WTC11 (cell line): ENCODE measurements at regions not wholly inside any gene's neighbourhood (a gene's known extent, or its start where the extent isn't known, plus 50 kb on each side); places are given as distances from the start of the nearest gene placed in this dataset.

Source experiments
- ATAC-seq: fragments of 200-7000 bp; cut with Tn5 transposase; 2 replicates; pipeline ENCODE4 v1.10.0; 2021; ENCODE audit warnings: mild to moderate bottlenecking, moderate library complexity
- CTCF ChIA-PET: fragments of 300-600 bp; sonication (Branson Sonifier 250); formaldehyde crosslinking; loops from one replicate; lab custom pipeline; 2021; ENCODE audit warnings: antibody characterized with exemption; lab: Charles Lee
- POLR2A ChIA-PET: fragments of 350-600 bp; sonication (Branson Sonifier 250); formaldehyde crosslinking; loops from one replicate; lab custom pipeline; 2021; ENCODE audit warnings: antibody characterized with exemption; lab: Charles Lee
- DNase-seq: peaks from one replicate; pipeline ENCODE4 v3.0.0; 2021; ENCODE audit warnings: low spot score
- H3K27ac Mint-ChIP-seq: 2 replicates; pipeline ENCODE4 v1.8.0; 2021; ENCODE audit warnings: mixed read lengths
- H3K27me3 Mint-ChIP-seq: 2 replicates; pipeline ENCODE4 v1.8.0; 2021; ENCODE audit warnings: low read depth, mild to moderate bottlenecking, moderate library complexity, mixed read lengths
- H3K36me3 Mint-ChIP-seq: 2 replicates; pipeline ENCODE4 v1.8.0; 2021; ENCODE audit warnings: mixed read lengths
- H3K4me1 Mint-ChIP-seq: 2 replicates; pipeline ENCODE4 v1.8.0; 2022; ENCODE audit warnings: mixed read lengths
- H3K4me3 Mint-ChIP-seq: 2 replicates; pipeline ENCODE4 v1.8.0; 2021; ENCODE audit warnings: mild to moderate bottlenecking, moderate library complexity, mixed read lengths
- H3K9me3 Mint-ChIP-seq: 2 replicates; pipeline ENCODE4 v1.8.0; 2021; ENCODE audit warnings: mixed read lengths
- ATF2 ChIP-seq: sonication (generic); formaldehyde crosslinking; IDR thresholded peaks from 2 replicates; pipeline ENCODE4 v1.8.1; 2022; ENCODE audit warnings: low read depth, missing genetic modification reagents, borderline replicate concordance
- ERG ChIP-seq: fragments of 250-450 bp; sonication (Bioruptor Pico); IDR thresholded peaks from 2 replicates; pipeline ENCODE4 v1.8.0; 2021; ENCODE audit warnings: mild to moderate bottlenecking
- KAT7 ChIP-seq: sonication (generic); formaldehyde crosslinking; IDR thresholded peaks from 2 replicates; pipeline ENCODE4 v1.8.1; 2023; ENCODE audit warnings: missing genetic modification reagents, mild to moderate bottlenecking, borderline replicate concordance
- MYBL2 ChIP-seq: sonication (generic); formaldehyde crosslinking; IDR thresholded peaks from 2 replicates; pipeline ENCODE4 v1.8.1; 2023; ENCODE audit warnings: mild to moderate bottlenecking, moderate library complexity, missing genetic modification reagents
- NFATC4 ChIP-seq: fragments of 250-450 bp; sonication (Bioruptor Pico); IDR thresholded peaks from 2 replicates; pipeline ENCODE4 v1.9.0; 2021; ENCODE audit warnings: mild to moderate bottlenecking
- NFE2L1 ChIP-seq: sonication (generic); formaldehyde crosslinking; IDR thresholded peaks from 2 replicates; pipeline ENCODE4 v1.8.1; 2023; ENCODE audit warnings: missing genetic modification reagents
- NR3C1 ChIP-seq: sonication (generic); formaldehyde crosslinking; conservative IDR thresholded peaks from 2 replicates; pipeline ENCODE4 v1.8.1; 2023; ENCODE audit warnings: low read depth, mild to moderate bottlenecking, missing genetic modification reagents
- RELA ChIP-seq: sonication (generic); formaldehyde crosslinking; IDR thresholded peaks from 2 replicates; pipeline ENCODE4 v1.8.1; 2022; ENCODE audit warnings: missing genetic modification reagents, mild to moderate bottlenecking, borderline replicate concordance
- TEAD4 ChIP-seq: sonication (generic); formaldehyde crosslinking; IDR thresholded peaks from 2 replicates; pipeline ENCODE4 v1.8.0; 2022; ENCODE audit warnings: mild to moderate bottlenecking, missing genetic modification reagents
- ZBTB43 ChIP-seq: sonication (generic); formaldehyde crosslinking; IDR thresholded peaks from 2 replicates; pipeline ENCODE4 v1.8.1; 2023; ENCODE audit warnings: mild to moderate bottlenecking, missing genetic modification reagents
- ZNF138 ChIP-seq: sonication (generic); formaldehyde crosslinking; conservative IDR thresholded peaks from 2 replicates; pipeline ENCODE4 v1.8.1; 2022; ENCODE audit warnings: mild to moderate bottlenecking, moderate library complexity, missing genetic modification reagents
- ZNF416 ChIP-seq: fragments of 250-450 bp; sonication (Bioruptor Pico); IDR thresholded peaks from 2 replicates; pipeline ENCODE4 v1.9.0; 2021; ENCODE audit warnings: mild to moderate bottlenecking, inconsistent platforms
- ZNF532 ChIP-seq: fragments of 250-450 bp; sonication (Bioruptor Pico); IDR thresholded peaks from 2 replicates; pipeline ENCODE4 v1.9.0; 2021; ENCODE audit warnings: mild to moderate bottlenecking, borderline replicate concordance
- TF ChIP-seq, protein P1 (sequence below): sonication (generic); formaldehyde crosslinking; IDR thresholded peaks from 2 replicates; pipeline ENCODE4 v1.8.0; 2023; ENCODE audit warnings: mild to moderate bottlenecking, missing genetic modification reagents
- TF ChIP-seq, protein P2 (sequence below): sonication (generic); formaldehyde crosslinking; IDR thresholded peaks from 2 replicates; pipeline ENCODE4 v1.8.1; 2023; ENCODE audit warnings: mild to moderate bottlenecking, missing genetic modification reagents
- TF ChIP-seq, protein P3 (sequence below): fragments of 200-600 bp; IDR thresholded peaks from 2 replicates; pipeline ENCODE4 v1.8.0; 2022; ENCODE audit warnings: antibody characterized with exemption
- TF ChIP-seq, protein P4 (sequence below): sonication (generic); formaldehyde crosslinking; conservative IDR thresholded peaks from 2 replicates; pipeline ENCODE4 v1.8.1; 2023; ENCODE audit warnings: mild to moderate bottlenecking, low read depth, missing genetic modification reagents, moderate library complexity

DNA sequence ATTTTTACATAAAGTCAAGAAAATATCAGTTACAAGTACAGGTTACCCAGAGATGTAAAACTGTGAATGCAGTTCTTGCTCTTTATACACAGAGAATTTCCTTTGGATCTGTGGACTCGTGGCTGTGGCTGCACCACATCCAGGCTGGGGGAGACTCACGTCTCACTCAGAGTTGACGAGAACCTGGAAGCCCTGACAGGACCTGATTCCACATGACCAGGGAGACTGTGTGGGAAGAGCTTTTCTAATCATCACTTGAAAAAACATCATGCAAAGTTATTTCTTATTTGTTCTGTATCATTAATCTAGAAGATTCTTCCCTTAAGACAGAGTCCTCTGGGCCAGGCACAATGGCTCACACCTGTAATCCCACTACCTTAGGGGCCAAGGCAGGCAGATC is 1159.0 kb downstream of the RPIA start:
- Mint-ChIP-seq H3K4me3 (no peak overlapping the region), H3K4me1 (no peaks in the 10 kb centered on the region), H3K9me3 (peaks cover 60% of the 10 kb centered on the region), H3K27ac (no peak overlapping the region), H3K36me3 (peaks cover 58% of the 10 kb centered on the region), H3K27me3 (peaks cover 38% of the 10 kb centered on the region)
- TF ChIP-seq, protein P1, sequence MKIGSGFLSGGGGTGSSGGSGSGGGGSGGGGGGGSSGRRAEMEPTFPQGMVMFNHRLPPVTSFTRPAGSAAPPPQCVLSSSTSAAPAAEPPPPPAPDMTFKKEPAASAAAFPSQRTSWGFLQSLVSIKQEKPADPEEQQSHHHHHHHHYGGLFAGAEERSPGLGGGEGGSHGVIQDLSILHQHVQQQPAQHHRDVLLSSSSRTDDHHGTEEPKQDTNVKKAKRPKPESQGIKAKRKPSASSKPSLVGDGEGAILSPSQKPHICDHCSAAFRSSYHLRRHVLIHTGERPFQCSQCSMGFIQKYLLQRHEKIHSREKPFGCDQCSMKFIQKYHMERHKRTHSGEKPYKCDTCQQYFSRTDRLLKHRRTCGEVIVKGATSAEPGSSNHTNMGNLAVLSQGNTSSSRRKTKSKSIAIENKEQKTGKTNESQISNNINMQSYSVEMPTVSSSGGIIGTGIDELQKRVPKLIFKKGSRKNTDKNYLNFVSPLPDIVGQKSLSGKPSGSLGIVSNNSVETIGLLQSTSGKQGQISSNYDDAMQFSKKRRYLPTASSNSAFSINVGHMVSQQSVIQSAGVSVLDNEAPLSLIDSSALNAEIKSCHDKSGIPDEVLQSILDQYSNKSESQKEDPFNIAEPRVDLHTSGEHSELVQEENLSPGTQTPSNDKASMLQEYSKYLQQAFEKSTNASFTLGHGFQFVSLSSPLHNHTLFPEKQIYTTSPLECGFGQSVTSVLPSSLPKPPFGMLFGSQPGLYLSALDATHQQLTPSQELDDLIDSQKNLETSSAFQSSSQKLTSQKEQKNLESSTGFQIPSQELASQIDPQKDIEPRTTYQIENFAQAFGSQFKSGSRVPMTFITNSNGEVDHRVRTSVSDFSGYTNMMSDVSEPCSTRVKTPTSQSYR = no peak
- TF ChIP-seq ERG (CRISPR knock-in tag) (no peak), ZBTB43 (CRISPR knock-in tag) (no peak), KAT7 (no peak), ATF2 (no peak), MYBL2 (no peak), NR3C1 (no peak), NFE2L1 (CRISPR knock-in tag) (no peak), ZNF416 (CRISPR knock-in tag) (no peak), ZNF138 (CRISPR knock-in tag) (no peak), RELA (CRISPR knock-in tag) (no peak), TEAD4 (CRISPR knock-in tag) (no peak), ZNF532 (CRISPR knock-in tag) (no peak), NFATC4 (CRISPR knock-in tag) (no peak)
- TF ChIP-seq, protein P2, sequence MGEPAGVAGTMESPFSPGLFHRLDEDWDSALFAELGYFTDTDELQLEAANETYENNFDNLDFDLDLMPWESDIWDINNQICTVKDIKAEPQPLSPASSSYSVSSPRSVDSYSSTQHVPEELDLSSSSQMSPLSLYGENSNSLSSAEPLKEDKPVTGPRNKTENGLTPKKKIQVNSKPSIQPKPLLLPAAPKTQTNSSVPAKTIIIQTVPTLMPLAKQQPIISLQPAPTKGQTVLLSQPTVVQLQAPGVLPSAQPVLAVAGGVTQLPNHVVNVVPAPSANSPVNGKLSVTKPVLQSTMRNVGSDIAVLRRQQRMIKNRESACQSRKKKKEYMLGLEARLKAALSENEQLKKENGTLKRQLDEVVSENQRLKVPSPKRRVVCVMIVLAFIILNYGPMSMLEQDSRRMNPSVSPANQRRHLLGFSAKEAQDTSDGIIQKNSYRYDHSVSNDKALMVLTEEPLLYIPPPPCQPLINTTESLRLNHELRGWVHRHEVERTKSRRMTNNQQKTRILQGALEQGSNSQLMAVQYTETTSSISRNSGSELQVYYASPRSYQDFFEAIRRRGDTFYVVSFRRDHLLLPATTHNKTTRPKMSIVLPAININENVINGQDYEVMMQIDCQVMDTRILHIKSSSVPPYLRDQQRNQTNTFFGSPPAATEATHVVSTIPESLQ (CRISPR knock-in tag) = no peak
- TF ChIP-seq, protein P3, sequence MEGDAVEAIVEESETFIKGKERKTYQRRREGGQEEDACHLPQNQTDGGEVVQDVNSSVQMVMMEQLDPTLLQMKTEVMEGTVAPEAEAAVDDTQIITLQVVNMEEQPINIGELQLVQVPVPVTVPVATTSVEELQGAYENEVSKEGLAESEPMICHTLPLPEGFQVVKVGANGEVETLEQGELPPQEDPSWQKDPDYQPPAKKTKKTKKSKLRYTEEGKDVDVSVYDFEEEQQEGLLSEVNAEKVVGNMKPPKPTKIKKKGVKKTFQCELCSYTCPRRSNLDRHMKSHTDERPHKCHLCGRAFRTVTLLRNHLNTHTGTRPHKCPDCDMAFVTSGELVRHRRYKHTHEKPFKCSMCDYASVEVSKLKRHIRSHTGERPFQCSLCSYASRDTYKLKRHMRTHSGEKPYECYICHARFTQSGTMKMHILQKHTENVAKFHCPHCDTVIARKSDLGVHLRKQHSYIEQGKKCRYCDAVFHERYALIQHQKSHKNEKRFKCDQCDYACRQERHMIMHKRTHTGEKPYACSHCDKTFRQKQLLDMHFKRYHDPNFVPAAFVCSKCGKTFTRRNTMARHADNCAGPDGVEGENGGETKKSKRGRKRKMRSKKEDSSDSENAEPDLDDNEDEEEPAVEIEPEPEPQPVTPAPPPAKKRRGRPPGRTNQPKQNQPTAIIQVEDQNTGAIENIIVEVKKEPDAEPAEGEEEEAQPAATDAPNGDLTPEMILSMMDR = no peak
- TF ChIP-seq, protein P4, sequence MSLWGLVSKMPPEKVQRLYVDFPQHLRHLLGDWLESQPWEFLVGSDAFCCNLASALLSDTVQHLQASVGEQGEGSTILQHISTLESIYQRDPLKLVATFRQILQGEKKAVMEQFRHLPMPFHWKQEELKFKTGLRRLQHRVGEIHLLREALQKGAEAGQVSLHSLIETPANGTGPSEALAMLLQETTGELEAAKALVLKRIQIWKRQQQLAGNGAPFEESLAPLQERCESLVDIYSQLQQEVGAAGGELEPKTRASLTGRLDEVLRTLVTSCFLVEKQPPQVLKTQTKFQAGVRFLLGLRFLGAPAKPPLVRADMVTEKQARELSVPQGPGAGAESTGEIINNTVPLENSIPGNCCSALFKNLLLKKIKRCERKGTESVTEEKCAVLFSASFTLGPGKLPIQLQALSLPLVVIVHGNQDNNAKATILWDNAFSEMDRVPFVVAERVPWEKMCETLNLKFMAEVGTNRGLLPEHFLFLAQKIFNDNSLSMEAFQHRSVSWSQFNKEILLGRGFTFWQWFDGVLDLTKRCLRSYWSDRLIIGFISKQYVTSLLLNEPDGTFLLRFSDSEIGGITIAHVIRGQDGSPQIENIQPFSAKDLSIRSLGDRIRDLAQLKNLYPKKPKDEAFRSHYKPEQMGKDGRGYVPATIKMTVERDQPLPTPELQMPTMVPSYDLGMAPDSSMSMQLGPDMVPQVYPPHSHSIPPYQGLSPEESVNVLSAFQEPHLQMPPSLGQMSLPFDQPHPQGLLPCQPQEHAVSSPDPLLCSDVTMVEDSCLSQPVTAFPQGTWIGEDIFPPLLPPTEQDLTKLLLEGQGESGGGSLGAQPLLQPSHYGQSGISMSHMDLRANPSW (CRISPR knock-in tag) = no peak
- DNase-seq (no peak), ATAC-seq (no peak)
- POLR2A ChIA-PET = no interaction called here
- CTCF ChIA-PET = no interaction called here
